PC-3 (cell line): ENCODE measurements at regions not wholly inside any gene's neighbourhood (a gene's known extent, or its start where the extent isn't known, plus 50 kb on each side); places are given as distances from the start of the nearest gene placed in this dataset.

Source experiments
- EZH2 ChIP-seq: fragments of 300-600 bp; sonication (generic); IDR thresholded peaks from one replicate; pipeline ENCODE4 v1.6.1; 2017; ENCODE audit warnings: antibody characterized with exemption, mild to moderate bottlenecking, low read length; ENCODE audit not compliant: unreplicated experiment
- EZH2phosphoT487 ChIP-seq: fragments of 300-600 bp; sonication (generic); IDR thresholded peaks from 2 replicates; pipeline ENCODE4 v1.6.1; 2018; ENCODE audit warnings: mild to moderate bottlenecking, antibody characterized with exemption, low read length, borderline replicate concordance
- TF ChIP-seq, protein P1 (sequence below): fragments of 300-600 bp; sonication (generic); conservative IDR thresholded peaks from 2 replicates; pipeline ENCODE4 v1.5.1; 2017; ENCODE audit warnings: antibody characterized with exemption, low read depth, mild to moderate bottlenecking, low read length

DNA sequence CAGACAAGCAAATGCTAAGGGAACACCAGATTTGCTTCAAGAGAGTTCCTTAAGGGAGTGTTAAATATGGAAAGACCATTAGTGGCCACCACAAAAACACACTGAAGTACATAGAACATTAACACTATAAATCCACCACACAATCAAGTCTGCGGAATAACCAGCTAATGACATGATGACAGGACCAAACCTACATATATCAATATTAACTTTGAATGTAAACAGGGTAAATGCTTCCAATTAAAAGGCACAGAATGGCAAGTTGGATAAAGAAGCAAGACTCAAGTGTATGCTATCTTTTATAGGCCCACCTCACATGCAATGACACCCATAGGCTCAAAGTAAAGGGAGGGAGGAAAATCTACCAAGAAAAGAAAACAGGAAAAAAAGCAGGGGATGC is 291.3 kb downstream of the COG6 start:
- TF ChIP-seq, protein P1, sequence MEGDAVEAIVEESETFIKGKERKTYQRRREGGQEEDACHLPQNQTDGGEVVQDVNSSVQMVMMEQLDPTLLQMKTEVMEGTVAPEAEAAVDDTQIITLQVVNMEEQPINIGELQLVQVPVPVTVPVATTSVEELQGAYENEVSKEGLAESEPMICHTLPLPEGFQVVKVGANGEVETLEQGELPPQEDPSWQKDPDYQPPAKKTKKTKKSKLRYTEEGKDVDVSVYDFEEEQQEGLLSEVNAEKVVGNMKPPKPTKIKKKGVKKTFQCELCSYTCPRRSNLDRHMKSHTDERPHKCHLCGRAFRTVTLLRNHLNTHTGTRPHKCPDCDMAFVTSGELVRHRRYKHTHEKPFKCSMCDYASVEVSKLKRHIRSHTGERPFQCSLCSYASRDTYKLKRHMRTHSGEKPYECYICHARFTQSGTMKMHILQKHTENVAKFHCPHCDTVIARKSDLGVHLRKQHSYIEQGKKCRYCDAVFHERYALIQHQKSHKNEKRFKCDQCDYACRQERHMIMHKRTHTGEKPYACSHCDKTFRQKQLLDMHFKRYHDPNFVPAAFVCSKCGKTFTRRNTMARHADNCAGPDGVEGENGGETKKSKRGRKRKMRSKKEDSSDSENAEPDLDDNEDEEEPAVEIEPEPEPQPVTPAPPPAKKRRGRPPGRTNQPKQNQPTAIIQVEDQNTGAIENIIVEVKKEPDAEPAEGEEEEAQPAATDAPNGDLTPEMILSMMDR = no peak
- TF ChIP-seq EZH2phosphoT487 (no peak), EZH2 (no peak)
